SKM-1 treated with dmso at 0.1 percent for 144 hours (cell line): ENCODE measurements at regions not wholly inside any gene's neighbourhood (a gene's known extent, or its start where the extent isn't known, plus 50 kb on each side); places are given as distances from the start of the nearest gene placed in this dataset.
"Not testable (repeated sequence)": the region's sequence is repeated elsewhere in the genome, so short reads cannot be mapped to it uniquely, and the experiment has no call there.

Experiments
- DNase-seq: peaks from one replicate; lab custom pipeline; 2025; ENCODE audit not compliant: unreplicated experiment; lab: John Stamatoyannopoulos, UW

GRCh38 chr18:65206551-65207260, 544.1 kb upstream of the CDH7 start:
- DNase-seq = no peak

- DNase-seq = no peak
Measured at GRCh38 chr18:65202091-65202490, 548.7 kb upstream of the CDH7 start.

- DNase-seq = no peak
Measured at GRCh38 chr18:65175681-65176080, 575.1 kb upstream of the CDH7 start.

- DNase-seq = not testable (repeated sequence)
Measured at GRCh38 chr18:65162086-65162485, 588.7 kb upstream of the CDH7 start.

- no peak for DNase-seq
Measured at GRCh38 chr18:65146482-65147021, 604.3 kb upstream of the CDH7 start.

GRCh38 chr18:65145312-65145711, 605.5 kb upstream of the CDH7 start:
- DNase-seq = no peak

- no peak for DNase-seq
Measured at GRCh38 chr18:65133610-65134009, 617.2 kb upstream of the CDH7 start.

- no peak for DNase-seq
Measured at GRCh38 chr18:65124633-65125032, 626.2 kb upstream of the CDH7 start.

GRCh38 chr18:65103864-65104263, 646.9 kb upstream of the CDH7 start:
- no peak for DNase-seq

GRCh38 chr18:65093346-65093745, 657.5 kb upstream of the CDH7 start:
- DNase-seq = no peak

- DNase-seq = peak; percentile 18
Measured at GRCh38 chr18:65091744-65092329, 659.0 kb upstream of the CDH7 start.

- DNase-seq = no peak
Measured at GRCh38 chr18:65082907-65083306, 667.9 kb upstream of the CDH7 start.

GRCh38 chr18:65081786-65082185, 669.0 kb upstream of the CDH7 start:
- no peak for DNase-seq

GRCh38 chr18:65073060-65073550, 677.7 kb upstream of the CDH7 start:
- no peak for DNase-seq

GRCh38 chr18:65057439-65058083, 693.3 kb upstream of the CDH7 start:
- DNase-seq = no peak

- DNase-seq = no peak
Measured at GRCh38 chr18:65056575-65056974, 694.2 kb upstream of the CDH7 start.

GRCh38 chr18:65049586-65049985, 701.2 kb upstream of the CDH7 start:
- no peak for DNase-seq

GRCh38 chr18:65039578-65039977, 711.2 kb upstream of the CDH7 start:
- DNase-seq = no peak

- no peak for DNase-seq
Measured at GRCh38 chr18:65035701-65036100, 715.1 kb upstream of the CDH7 start.

- DNase-seq = no peak
Measured at GRCh38 chr18:65025756-65026155, 725.1 kb upstream of the CDH7 start.

- DNase-seq = no peak
Measured at GRCh38 chr18:65021021-65021420, 729.8 kb upstream of the CDH7 start.

- no peak for DNase-seq
Measured at GRCh38 chr18:65018184-65018583, 732.6 kb upstream of the CDH7 start.
